ENCODE measurements at regions not wholly inside any gene's neighbourhood (a gene's known extent, or its start where the extent isn't known, plus 50 kb on each side); places are given as distances from the start of the nearest gene placed in this dataset.

DNA sequence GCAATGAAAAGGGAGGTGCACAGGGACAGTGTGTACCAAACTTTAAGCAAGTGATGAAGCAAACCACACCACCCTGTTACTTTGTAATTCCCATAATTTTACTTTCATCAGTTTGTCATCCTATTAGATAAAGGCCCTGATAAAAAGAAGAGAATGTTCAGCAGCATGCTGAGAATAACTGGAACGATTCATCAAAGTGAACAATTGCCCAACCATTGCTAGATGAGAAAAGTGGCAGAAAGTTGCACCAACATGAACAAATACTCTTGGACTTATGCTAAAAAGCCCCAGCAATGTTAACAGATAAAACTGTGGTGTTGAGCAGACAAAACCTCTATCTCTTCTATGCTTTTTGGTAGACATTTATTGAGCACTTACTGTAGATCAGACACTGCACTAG is 75.5 kb upstream of the PCGF5 start:
- TF ChIP-seq, protein P1, sequence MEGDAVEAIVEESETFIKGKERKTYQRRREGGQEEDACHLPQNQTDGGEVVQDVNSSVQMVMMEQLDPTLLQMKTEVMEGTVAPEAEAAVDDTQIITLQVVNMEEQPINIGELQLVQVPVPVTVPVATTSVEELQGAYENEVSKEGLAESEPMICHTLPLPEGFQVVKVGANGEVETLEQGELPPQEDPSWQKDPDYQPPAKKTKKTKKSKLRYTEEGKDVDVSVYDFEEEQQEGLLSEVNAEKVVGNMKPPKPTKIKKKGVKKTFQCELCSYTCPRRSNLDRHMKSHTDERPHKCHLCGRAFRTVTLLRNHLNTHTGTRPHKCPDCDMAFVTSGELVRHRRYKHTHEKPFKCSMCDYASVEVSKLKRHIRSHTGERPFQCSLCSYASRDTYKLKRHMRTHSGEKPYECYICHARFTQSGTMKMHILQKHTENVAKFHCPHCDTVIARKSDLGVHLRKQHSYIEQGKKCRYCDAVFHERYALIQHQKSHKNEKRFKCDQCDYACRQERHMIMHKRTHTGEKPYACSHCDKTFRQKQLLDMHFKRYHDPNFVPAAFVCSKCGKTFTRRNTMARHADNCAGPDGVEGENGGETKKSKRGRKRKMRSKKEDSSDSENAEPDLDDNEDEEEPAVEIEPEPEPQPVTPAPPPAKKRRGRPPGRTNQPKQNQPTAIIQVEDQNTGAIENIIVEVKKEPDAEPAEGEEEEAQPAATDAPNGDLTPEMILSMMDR (IDR thresholded peaks at IDR 0.05): no peak
- no peak for TF ChIP-seq POLR2A (IDR thresholded peaks at IDR 0.05)

Measured in tibial nerve (tissue), 3 donors.